Bone marrow (tissue), 2 donors: ENCODE measurements at regions not wholly inside any gene's neighbourhood (a gene's known extent, or its start where the extent isn't known, plus 50 kb on each side); places are given as distances from the start of the nearest gene placed in this dataset.

Source experiments
- DNase-seq, 2 donors: peaks; one replicate each; lab custom pipeline; 2025; lab: John Stamatoyannopoulos, UW

GRCh38 chr21:31500071-31500470 lies 156.0 kb upstream of the TIAM1 start:
- DNase-seq: no peak

GRCh38 chr21:31498985-31499384 lies 154.9 kb upstream of the TIAM1 start:
- no peak for DNase-seq

- DNase-seq: no peak
Measured at GRCh38 chr21:31497914-31498313, 153.9 kb upstream of the TIAM1 start.

- no peak for DNase-seq
Measured at GRCh38 chr21:31493350-31493880, 149.4 kb upstream of the TIAM1 start.

GRCh38 chr21:31491617-31492016 lies 147.6 kb upstream of the TIAM1 start:
- no peak for DNase-seq

GRCh38 chr21:31490443-31490842 lies 146.4 kb upstream of the TIAM1 start:
- no peak for DNase-seq

GRCh38 chr21:31489726-31490125 lies 145.7 kb upstream of the TIAM1 start:
- DNase-seq: no peak

- no peak for DNase-seq
Measured at GRCh38 chr21:31489014-31489413, 145.0 kb upstream of the TIAM1 start.

- DNase-seq: no peak
Measured at GRCh38 chr21:31484219-31484618, 140.2 kb upstream of the TIAM1 start.

GRCh38 chr21:31483146-31483545 lies 139.1 kb upstream of the TIAM1 start:
- DNase-seq: no peak

- no peak for DNase-seq
Measured at GRCh38 chr21:31482460-31482859, 138.4 kb upstream of the TIAM1 start.

- DNase-seq: no peak
Measured at GRCh38 chr21:31480228-31480627, 136.2 kb upstream of the TIAM1 start.

GRCh38 chr21:31479714-31480113 lies 135.7 kb upstream of the TIAM1 start:
- no peak for DNase-seq

GRCh38 chr21:31479222-31479621 lies 135.2 kb upstream of the TIAM1 start:
- no peak for DNase-seq

GRCh38 chr21:31476263-31477022 lies 132.4 kb upstream of the TIAM1 start:
- no peak for DNase-seq

GRCh38 chr21:31475223-31475622 lies 131.2 kb upstream of the TIAM1 start:
- no peak for DNase-seq

- no peak for DNase-seq
Measured at GRCh38 chr21:31473685-31474345, 129.8 kb upstream of the TIAM1 start.

- no peak for DNase-seq
Measured at GRCh38 chr21:31471865-31472264, 127.8 kb upstream of the TIAM1 start.

GRCh38 chr21:31470896-31471694 lies 127.0 kb upstream of the TIAM1 start:
- DNase-seq: no peak

GRCh38 chr21:31460980-31461379 lies 116.9 kb upstream of the TIAM1 start:
- no peak for DNase-seq

GRCh38 chr21:31459457-31459856 lies 115.4 kb upstream of the TIAM1 start:
- DNase-seq: no peak

- no peak for DNase-seq
Measured at GRCh38 chr21:31457675-31458074, 113.6 kb upstream of the TIAM1 start.

GRCh38 chr21:31456201-31456600 lies 112.1 kb upstream of the TIAM1 start:
- no peak for DNase-seq
